WTC11 (cell line): ENCODE measurements at regions not wholly inside any gene's neighbourhood (a gene's known extent, or its start where the extent isn't known, plus 50 kb on each side); places are given as distances from the start of the nearest gene placed in this dataset.

Experiments
- CBFB ChIP-seq: sonication (generic); formaldehyde crosslinking; IDR thresholded peaks from 2 replicates; pipeline ENCODE4 v1.8.1; 2022; ENCODE audit warnings: mild to moderate bottlenecking, low read depth, missing genetic modification reagents
- GABPB1 ChIP-seq: sonication (generic); formaldehyde crosslinking; IDR thresholded peaks from 2 replicates; pipeline ENCODE4 v1.8.1; 2023; ENCODE audit warnings: mild to moderate bottlenecking, missing genetic modification reagents
- GTF2I ChIP-seq: fragments of 250-450 bp; sonication (Bioruptor Pico); conservative IDR thresholded peaks from 2 replicates; pipeline ENCODE4 v1.4.0; 2021; ENCODE audit warnings: mild to moderate bottlenecking
- NR1H2 ChIP-seq: sonication (generic); formaldehyde crosslinking; IDR thresholded peaks from 2 replicates; pipeline ENCODE4 v1.9.0; 2021; ENCODE audit warnings: mild to moderate bottlenecking, moderate library complexity, missing genetic modification reagents
- TEAD1 ChIP-seq: sonication (generic); formaldehyde crosslinking; IDR thresholded peaks from 2 replicates; pipeline ENCODE4 v1.8.0; 2022; ENCODE audit warnings: mild to moderate bottlenecking, missing genetic modification reagents
- ZNF121 ChIP-seq: sonication (generic); formaldehyde crosslinking; IDR thresholded peaks from 2 replicates; pipeline ENCODE4 v1.8.0; 2023; ENCODE audit warnings: missing genetic modification reagents
- ZNF263 ChIP-seq: sonication (generic); formaldehyde crosslinking; IDR thresholded peaks from 2 replicates; pipeline ENCODE4 v1.8.1; 2022; ENCODE audit warnings: low read depth, mild to moderate bottlenecking, moderate library complexity, missing genetic modification reagents
- TF ChIP-seq, protein P1 (sequence below): fragments of 200-600 bp; IDR thresholded peaks from 2 replicates; pipeline ENCODE4 v1.8.0; 2022; ENCODE audit warnings: antibody characterized with exemption
- TF ChIP-seq, protein P2 (sequence below): sonication (generic); formaldehyde crosslinking; IDR thresholded peaks from 2 replicates; pipeline ENCODE4 v1.8.0; 2022; ENCODE audit warnings: mild to moderate bottlenecking, missing genetic modification reagents
- TF ChIP-seq, protein P3 (sequence below): sonication (generic); formaldehyde crosslinking; IDR thresholded peaks from 2 replicates; pipeline ENCODE4 v1.8.0; 2022; ENCODE audit warnings: mild to moderate bottlenecking, missing genetic modification reagents
- TF ChIP-seq, protein P4 (sequence below): sonication (generic); formaldehyde crosslinking; conservative IDR thresholded peaks from 2 replicates; pipeline ENCODE4 v1.8.1; 2022; ENCODE audit warnings: mild to moderate bottlenecking, missing genetic modification reagents
- TF ChIP-seq, protein P5 (sequence below): sonication (generic); formaldehyde crosslinking; IDR thresholded peaks from 2 replicates; pipeline ENCODE4 v1.8.0; 2023; ENCODE audit warnings: missing genetic modification reagents
- TF ChIP-seq, protein P6 (sequence below): sonication (generic); formaldehyde crosslinking; IDR thresholded peaks from 2 replicates; pipeline ENCODE4 v1.8.1; 2022; ENCODE audit warnings: low read depth, missing genetic modification reagents, borderline replicate concordance

DNA sequence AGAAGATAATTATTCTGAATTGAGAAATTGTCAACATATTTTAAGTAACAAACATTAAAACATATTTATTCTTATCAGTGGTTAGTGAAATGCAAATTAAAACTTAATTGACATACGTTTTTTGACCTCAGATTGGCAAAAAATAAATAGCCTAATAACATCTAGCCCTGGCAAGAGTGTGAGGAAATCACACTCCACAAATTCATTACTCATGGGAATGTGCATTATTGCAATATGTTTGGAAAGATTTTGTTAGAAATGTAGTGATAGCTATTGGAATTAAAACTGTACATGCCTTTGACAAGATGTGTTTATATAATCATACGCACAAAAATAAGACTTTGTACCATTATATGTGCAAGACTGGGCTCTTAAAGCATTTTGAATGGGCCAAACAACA lies 168.6 kb downstream of the KITLG start:
- TF ChIP-seq, protein P1, sequence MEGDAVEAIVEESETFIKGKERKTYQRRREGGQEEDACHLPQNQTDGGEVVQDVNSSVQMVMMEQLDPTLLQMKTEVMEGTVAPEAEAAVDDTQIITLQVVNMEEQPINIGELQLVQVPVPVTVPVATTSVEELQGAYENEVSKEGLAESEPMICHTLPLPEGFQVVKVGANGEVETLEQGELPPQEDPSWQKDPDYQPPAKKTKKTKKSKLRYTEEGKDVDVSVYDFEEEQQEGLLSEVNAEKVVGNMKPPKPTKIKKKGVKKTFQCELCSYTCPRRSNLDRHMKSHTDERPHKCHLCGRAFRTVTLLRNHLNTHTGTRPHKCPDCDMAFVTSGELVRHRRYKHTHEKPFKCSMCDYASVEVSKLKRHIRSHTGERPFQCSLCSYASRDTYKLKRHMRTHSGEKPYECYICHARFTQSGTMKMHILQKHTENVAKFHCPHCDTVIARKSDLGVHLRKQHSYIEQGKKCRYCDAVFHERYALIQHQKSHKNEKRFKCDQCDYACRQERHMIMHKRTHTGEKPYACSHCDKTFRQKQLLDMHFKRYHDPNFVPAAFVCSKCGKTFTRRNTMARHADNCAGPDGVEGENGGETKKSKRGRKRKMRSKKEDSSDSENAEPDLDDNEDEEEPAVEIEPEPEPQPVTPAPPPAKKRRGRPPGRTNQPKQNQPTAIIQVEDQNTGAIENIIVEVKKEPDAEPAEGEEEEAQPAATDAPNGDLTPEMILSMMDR = no peak
- TF ChIP-seq TEAD1 (CRISPR knock-in tag) (no peak), GTF2I (CRISPR knock-in tag) (no peak), GABPB1 (CRISPR knock-in tag) (no peak), NR1H2 (CRISPR knock-in tag) (no peak), ZNF121 (no peak), CBFB (CRISPR knock-in tag) (no peak), ZNF263 (CRISPR knock-in tag) (no peak)
- TF ChIP-seq, protein P2, sequence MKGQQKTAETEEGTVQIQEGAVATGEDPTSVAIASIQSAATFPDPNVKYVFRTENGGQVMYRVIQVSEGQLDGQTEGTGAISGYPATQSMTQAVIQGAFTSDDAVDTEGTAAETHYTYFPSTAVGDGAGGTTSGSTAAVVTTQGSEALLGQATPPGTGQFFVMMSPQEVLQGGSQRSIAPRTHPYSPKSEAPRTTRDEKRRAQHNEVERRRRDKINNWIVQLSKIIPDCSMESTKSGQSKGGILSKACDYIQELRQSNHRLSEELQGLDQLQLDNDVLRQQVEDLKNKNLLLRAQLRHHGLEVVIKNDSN (CRISPR knock-in tag) = no peak
- TF ChIP-seq, protein P3, sequence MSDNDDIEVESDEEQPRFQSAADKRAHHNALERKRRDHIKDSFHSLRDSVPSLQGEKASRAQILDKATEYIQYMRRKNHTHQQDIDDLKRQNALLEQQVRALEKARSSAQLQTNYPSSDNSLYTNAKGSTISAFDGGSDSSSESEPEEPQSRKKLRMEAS (CRISPR knock-in tag) = no peak
- TF ChIP-seq, protein P4, sequence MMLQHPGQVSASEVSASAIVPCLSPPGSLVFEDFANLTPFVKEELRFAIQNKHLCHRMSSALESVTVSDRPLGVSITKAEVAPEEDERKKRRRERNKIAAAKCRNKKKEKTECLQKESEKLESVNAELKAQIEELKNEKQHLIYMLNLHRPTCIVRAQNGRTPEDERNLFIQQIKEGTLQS (CRISPR knock-in tag) = no peak
- TF ChIP-seq, protein P5, sequence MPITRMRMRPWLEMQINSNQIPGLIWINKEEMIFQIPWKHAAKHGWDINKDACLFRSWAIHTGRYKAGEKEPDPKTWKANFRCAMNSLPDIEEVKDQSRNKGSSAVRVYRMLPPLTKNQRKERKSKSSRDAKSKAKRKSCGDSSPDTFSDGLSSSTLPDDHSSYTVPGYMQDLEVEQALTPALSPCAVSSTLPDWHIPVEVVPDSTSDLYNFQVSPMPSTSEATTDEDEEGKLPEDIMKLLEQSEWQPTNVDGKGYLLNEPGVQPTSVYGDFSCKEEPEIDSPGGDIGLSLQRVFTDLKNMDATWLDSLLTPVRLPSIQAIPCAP (CRISPR knock-in tag) = no peak
- TF ChIP-seq, protein P6, sequence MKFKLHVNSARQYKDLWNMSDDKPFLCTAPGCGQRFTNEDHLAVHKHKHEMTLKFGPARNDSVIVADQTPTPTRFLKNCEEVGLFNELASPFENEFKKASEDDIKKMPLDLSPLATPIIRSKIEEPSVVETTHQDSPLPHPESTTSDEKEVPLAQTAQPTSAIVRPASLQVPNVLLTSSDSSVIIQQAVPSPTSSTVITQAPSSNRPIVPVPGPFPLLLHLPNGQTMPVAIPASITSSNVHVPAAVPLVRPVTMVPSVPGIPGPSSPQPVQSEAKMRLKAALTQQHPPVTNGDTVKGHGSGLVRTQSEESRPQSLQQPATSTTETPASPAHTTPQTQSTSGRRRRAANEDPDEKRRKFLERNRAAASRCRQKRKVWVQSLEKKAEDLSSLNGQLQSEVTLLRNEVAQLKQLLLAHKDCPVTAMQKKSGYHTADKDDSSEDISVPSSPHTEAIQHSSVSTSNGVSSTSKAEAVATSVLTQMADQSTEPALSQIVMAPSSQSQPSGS (CRISPR knock-in tag) = no peak
